HL-60/S4 treated with phorbol 12-myristate 13-acetate at 8.2 ng/mL for 4 days and 3 days (cell line): ENCODE measurements at regions not wholly inside any gene's neighbourhood (a gene's known extent, or its start where the extent isn't known, plus 50 kb on each side); places are given as distances from the start of the nearest gene placed in this dataset.

Experiments
- in situ Hi-C: fragments of 300-500 bp; cut with MboI; formaldehyde crosslinking; loops from 2 replicates; pipeline ENCODE4 v1.15.0; 2022; ENCODE audit warnings: low sequenced_read_pairs

GRCh38 chr2:193980599-193980998 is 1676.4 kb upstream of the SLC39A10 start:
- in situ Hi-C loops, result no loop called here

GRCh38 chr2:193973781-193974180 is 1683.2 kb upstream of the SLC39A10 start:
- in situ Hi-C loops, result no loop called here

- in situ Hi-C loops, result no loop called here
Measured at GRCh38 chr2:193966590-193966989, 1690.4 kb upstream of the SLC39A10 start.

GRCh38 chr2:193965263-193965662 is 1691.8 kb upstream of the SLC39A10 start:
- in situ Hi-C loops, result no loop called here

GRCh38 chr2:193963472-193964119 is 1693.4 kb upstream of the SLC39A10 start:
- in situ Hi-C loops, result no loop called here

- in situ Hi-C loops, result no loop called here
Measured at GRCh38 chr2:193946806-193947205, 1710.2 kb upstream of the SLC39A10 start.

GRCh38 chr2:193943406-193943960 is 1713.5 kb upstream of the SLC39A10 start:
- in situ Hi-C loops, result no loop called here

- in situ Hi-C loops, result no loop called here
Measured at GRCh38 chr2:193935114-193935513, 1721.9 kb upstream of the SLC39A10 start.

GRCh38 chr2:193929131-193929530 is 1727.9 kb upstream of the SLC39A10 start:
- in situ Hi-C loops, result no loop called here

GRCh38 chr2:193907561-193907960 is 1712.8 kb upstream of the TMEFF2 start:
- in situ Hi-C loops, result no loop called here

- in situ Hi-C loops, result no loop called here
Measured at GRCh38 chr2:193900292-193900691, 1705.6 kb upstream of the TMEFF2 start.

GRCh38 chr2:193895226-193895625 is 1700.5 kb upstream of the TMEFF2 start:
- in situ Hi-C loops, result no loop called here

- in situ Hi-C loops, result no loop called here
Measured at GRCh38 chr2:193894081-193894480, 1699.3 kb upstream of the TMEFF2 start.

GRCh38 chr2:193891023-193891422 is 1696.3 kb upstream of the TMEFF2 start:
- in situ Hi-C loops, result no loop called here

GRCh38 chr2:193885419-193885818 is 1690.7 kb upstream of the TMEFF2 start:
- in situ Hi-C loops, result no loop called here

GRCh38 chr2:193883820-193884219 is 1689.1 kb upstream of the TMEFF2 start:
- in situ Hi-C loops, result no loop called here

- in situ Hi-C loops, result no loop called here
Measured at GRCh38 chr2:193876980-193877379, 1682.2 kb upstream of the TMEFF2 start.

- in situ Hi-C loops, result no loop called here
Measured at GRCh38 chr2:193869564-193869963, 1674.8 kb upstream of the TMEFF2 start.

- in situ Hi-C loops, result no loop called here
Measured at GRCh38 chr2:193868833-193869232, 1674.1 kb upstream of the TMEFF2 start.

- in situ Hi-C loops, result no loop called here
Measured at GRCh38 chr2:193868132-193868531, 1673.4 kb upstream of the TMEFF2 start.

GRCh38 chr2:193867454-193867853 is 1672.7 kb upstream of the TMEFF2 start:
- in situ Hi-C loops, result no loop called here

GRCh38 chr2:193861557-193861956 is 1666.8 kb upstream of the TMEFF2 start:
- in situ Hi-C loops, result no loop called here

- in situ Hi-C loops, result no loop called here
Measured at GRCh38 chr2:193847991-193848390, 1653.3 kb upstream of the TMEFF2 start.
